Tibial nerve (tissue), 4 donors: ENCODE measurements at regions not wholly inside any gene's neighbourhood (a gene's known extent, or its start where the extent isn't known, plus 50 kb on each side); places are given as distances from the start of the nearest gene placed in this dataset.
"Not testable (repeated sequence)": the region's sequence is repeated elsewhere in the genome, so short reads cannot be mapped to it uniquely, and the experiment has no call there.

Experiments used
- DNase-seq, 2 donors: peaks; one replicate each; pipeline ENCODE4 v3.0.0-alpha.2; 2019; ENCODE audit warnings: low spot score in 2 of 2
- H3K27ac ChIP-seq, 4 donors: fragments of 200-600 bp; sonication (generic) in 3 of 4; one replicate each; pipeline ENCODE4 v1.5.1; 2017 to 2019; ENCODE audit warnings: mild to moderate bottlenecking in 1 of 4
- H3K27me3 ChIP-seq, 2 donors: fragments of 200-600 bp; sonication (generic) in 1 of 2; one replicate each; pipeline versions ENCODE4 v1.5.1 to v1.6.0; 2017 to 2019
- H3K36me3 ChIP-seq, 3 donors: fragments of 200-600 bp; sonication (generic); one replicate each; pipeline ENCODE4 v1.5.1; 2018 to 2019
- H3K4me1 ChIP-seq, 4 donors: fragments of 200-600 bp; sonication (generic) in 3 of 4; one replicate each; pipeline ENCODE4 v1.5.1; 2017 to 2019
- H3K4me3 ChIP-seq, 4 donors: fragments of 200-600 bp; sonication (generic) in 3 of 4; one replicate each; pipeline ENCODE4 v1.5.1; 2017 to 2019; ENCODE audit warnings: mild to moderate bottlenecking in 1 of 4, moderate library complexity in 1 of 4
- H3K9me3 ChIP-seq, 4 donors: fragments of 200-600 bp; sonication (generic) in 3 of 4; one replicate each; pipeline ENCODE4 v1.5.1; 2017 to 2019
- CTCF ChIP-seq, 5 experiments: fragments of 200-600 bp in 3 of 5; fragments of 450-650 bp in 2 of 5; sonication (generic) in 3 of 5; IDR thresholded peaks; one replicate each; pipeline ENCODE4 v1.5.1; 2016 to 2019; ENCODE audit warnings: antibody characterized with exemption in 5 of 5, mild to moderate bottlenecking in 3 of 5, moderate library complexity in 2 of 5
- EP300 ChIP-seq, 2 donors: sonication (generic); formaldehyde crosslinking; IDR thresholded peaks; one replicate each; pipeline ENCODE4 v1.6.1; 2017; ENCODE audit warnings: antibody characterized with exemption in 2 of 2, mild to moderate bottlenecking in 1 of 2
- POLR2A ChIP-seq, 2 donors: fragments of 450-650 bp; IDR thresholded peaks; one replicate each; pipeline ENCODE4 v1.6.1; 2017; ENCODE audit warnings: antibody characterized with exemption in 2 of 2, mild to moderate bottlenecking in 2 of 2, moderate library complexity in 2 of 2
- WGBS, 2 donors: methylation state at CpG; one replicate each; pipeline ENCODE4 v1.1.5; 2018; 5-methylcytosine and 5-hydroxymethylcytosine counted together

GRCh38 chr1:188170935-188171334, 1342.2 kb downstream of the PLA2G4A start:
- no peak for DNase-seq
- H3K27ac ChIP-seq = no peak overlapping the region
- no peaks in the 10 kb centered on the region for H3K9me3 ChIP-seq
- H3K36me3 ChIP-seq = no peaks in the 10 kb centered on the region
- TF ChIP-seq POLR2A (IDR thresholded peaks at IDR 0.05) (no peak), CTCF (IDR thresholded peaks at IDR 0.05) (no peak), EP300 (IDR thresholded peaks at IDR 0.05) (no peak)
- H3K27me3 ChIP-seq = no peaks in the 10 kb centered on the region
- H3K4me3 ChIP-seq = no peak overlapping the region
- 85 to 86% methylated on average over 1 of the region's 1 CpG for WGBS, 2 donors
- H3K4me1 ChIP-seq = no peaks in the 10 kb centered on the region

GRCh38 chr1:188182063-188182462, 1353.3 kb downstream of the PLA2G4A start:
- not testable (repeated sequence) for H3K9me3 ChIP-seq, H3K27ac ChIP-seq, H3K4me1 ChIP-seq, H3K27me3 ChIP-seq, DNase-seq, H3K36me3 ChIP-seq, H3K4me3 ChIP-seq
- WGBS, 2 donors = 87 to 91% methylated on average over 10 of the region's 10 CpGs

GRCh38 chr1:188188317-188188716, 1359.6 kb downstream of the PLA2G4A start:
- Histone ChIP-seq H3K27ac (no peak overlapping the region), H3K27me3 (no peaks in the 10 kb centered on the region), H3K4me3 (no peak overlapping the region), H3K4me1 (no peaks in the 10 kb centered on the region), H3K9me3 (peaks cover 0 to 12% (median 2%) of the 10 kb centered on the region in 4 donors), H3K36me3 (no peaks in the 10 kb centered on the region)
- no peak for DNase-seq
- TF ChIP-seq CTCF (IDR thresholded peaks at IDR 0.05) = no peak
- no peak for TF ChIP-seq EP300 (IDR thresholded peaks at IDR 0.05)
- no peak for TF ChIP-seq POLR2A (IDR thresholded peaks at IDR 0.05)
- WGBS, 2 donors = 84 to 93% methylated on average over 2 of the region's 2 CpGs

- no peak overlapping the region for H3K27ac ChIP-seq
- H3K4me1 ChIP-seq = no peaks in the 10 kb centered on the region
- 48 to 55% methylated on average over 1 of the region's 1 CpG for WGBS, 2 donors
- no peak for DNase-seq
- H3K9me3 ChIP-seq = peaks cover 0 to 19% (median 0%) of the 10 kb centered on the region in 4 donors
- H3K4me3 ChIP-seq = no peak overlapping the region
- TF ChIP-seq CTCF (IDR thresholded peaks at IDR 0.05) = no peak
- TF ChIP-seq POLR2A (IDR thresholded peaks at IDR 0.05) = no peak
- H3K27me3 ChIP-seq = no peaks in the 10 kb centered on the region
- no peaks in the 10 kb centered on the region for H3K36me3 ChIP-seq
Observed at GRCh38 chr1:188194916-188195315, 1366.2 kb downstream of the PLA2G4A start.

GRCh38 chr1:188218289-188218688, 1389.5 kb downstream of the PLA2G4A start:
- Histone ChIP-seq H3K4me3 (no peak overlapping the region), H3K27me3 (no peaks in the 10 kb centered on the region), H3K4me1 (no peaks in the 10 kb centered on the region), H3K27ac (no peak overlapping the region), H3K36me3 (no peaks in the 10 kb centered on the region), H3K9me3 (no peaks in the 10 kb centered on the region)
- 90 to 100% methylated on average over 1 of the region's 1 CpG for WGBS, 2 donors
- no peak for DNase-seq
- TF ChIP-seq POLR2A (IDR thresholded peaks at IDR 0.05) (no peak), EP300 (IDR thresholded peaks at IDR 0.05) (no peak), CTCF (IDR thresholded peaks at IDR 0.05) (no peak)

- Histone ChIP-seq H3K4me1 (no peaks in the 10 kb centered on the region), H3K4me3 (no peak overlapping the region), H3K36me3 (no peaks in the 10 kb centered on the region), H3K27ac (no peak overlapping the region), H3K9me3 (peaks cover 0 to 3% (median 0%) of the 10 kb centered on the region in 4 donors), H3K27me3 (no peaks in the 10 kb centered on the region)
- WGBS, 2 donors = 87 to 96% methylated on average over 1 of the region's 1 CpG
- no peak for DNase-seq
- TF ChIP-seq CTCF (IDR thresholded peaks at IDR 0.05) = no peak
- TF ChIP-seq POLR2A (IDR thresholded peaks at IDR 0.05) = no peak
- no peak for TF ChIP-seq EP300 (IDR thresholded peaks at IDR 0.05)
Observed at GRCh38 chr1:188220051-188220450, 1391.3 kb downstream of the PLA2G4A start.
